ENCODE measurements at regions not wholly inside any gene's neighbourhood (a gene's known extent, or its start where the extent isn't known, plus 50 kb on each side); places are given as distances from the start of the nearest gene placed in this dataset.

DNA sequence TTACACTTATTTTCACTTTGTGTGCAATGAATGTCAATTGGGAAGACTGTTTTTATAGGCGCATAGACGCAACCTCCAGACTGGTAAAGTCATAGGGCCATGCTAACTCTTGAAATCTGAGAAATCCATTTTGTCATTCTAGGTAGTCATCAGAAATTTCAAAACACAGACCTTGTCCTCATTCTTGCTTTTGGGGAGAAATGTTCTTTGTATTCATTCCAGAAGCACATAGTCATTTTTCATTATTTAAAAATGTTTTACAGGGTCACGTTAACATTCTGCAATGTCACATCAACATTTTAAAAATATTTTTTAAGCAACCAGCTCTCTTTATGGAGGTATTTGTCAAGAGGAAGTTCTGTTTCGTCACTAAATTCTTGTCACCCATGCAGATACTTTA lies 898.4 kb downstream of the PDCD6IP start:
- TF ChIP-seq, protein P1, sequence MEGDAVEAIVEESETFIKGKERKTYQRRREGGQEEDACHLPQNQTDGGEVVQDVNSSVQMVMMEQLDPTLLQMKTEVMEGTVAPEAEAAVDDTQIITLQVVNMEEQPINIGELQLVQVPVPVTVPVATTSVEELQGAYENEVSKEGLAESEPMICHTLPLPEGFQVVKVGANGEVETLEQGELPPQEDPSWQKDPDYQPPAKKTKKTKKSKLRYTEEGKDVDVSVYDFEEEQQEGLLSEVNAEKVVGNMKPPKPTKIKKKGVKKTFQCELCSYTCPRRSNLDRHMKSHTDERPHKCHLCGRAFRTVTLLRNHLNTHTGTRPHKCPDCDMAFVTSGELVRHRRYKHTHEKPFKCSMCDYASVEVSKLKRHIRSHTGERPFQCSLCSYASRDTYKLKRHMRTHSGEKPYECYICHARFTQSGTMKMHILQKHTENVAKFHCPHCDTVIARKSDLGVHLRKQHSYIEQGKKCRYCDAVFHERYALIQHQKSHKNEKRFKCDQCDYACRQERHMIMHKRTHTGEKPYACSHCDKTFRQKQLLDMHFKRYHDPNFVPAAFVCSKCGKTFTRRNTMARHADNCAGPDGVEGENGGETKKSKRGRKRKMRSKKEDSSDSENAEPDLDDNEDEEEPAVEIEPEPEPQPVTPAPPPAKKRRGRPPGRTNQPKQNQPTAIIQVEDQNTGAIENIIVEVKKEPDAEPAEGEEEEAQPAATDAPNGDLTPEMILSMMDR (IDR thresholded peaks at IDR 0.05), result no peak
- no peak for TF ChIP-seq EP300 (IDR thresholded peaks at IDR 0.05)
- no peak for TF ChIP-seq POLR2A (IDR thresholded peaks at IDR 0.05)
- H3K4me3 ChIP-seq, result no peak overlapping the region
- H3K9me3 ChIP-seq, result peaks cover 0 to 23% (median 0%) of the 10 kb centered on the region in 4 donors
- 77 to 87% methylated on average over 4 of the region's 4 CpGs for WGBS, 2 donors
- no peaks in the 10 kb centered on the region for H3K27me3 ChIP-seq
- no peak overlapping the region for H3K27ac ChIP-seq
- H3K4me1 ChIP-seq, result no peaks in the 10 kb centered on the region
- H3K36me3 ChIP-seq, result no peaks in the 10 kb centered on the region
- no peak for DNase-seq (ENCODE audit: low spot score in 2 of 2)

DNA sequence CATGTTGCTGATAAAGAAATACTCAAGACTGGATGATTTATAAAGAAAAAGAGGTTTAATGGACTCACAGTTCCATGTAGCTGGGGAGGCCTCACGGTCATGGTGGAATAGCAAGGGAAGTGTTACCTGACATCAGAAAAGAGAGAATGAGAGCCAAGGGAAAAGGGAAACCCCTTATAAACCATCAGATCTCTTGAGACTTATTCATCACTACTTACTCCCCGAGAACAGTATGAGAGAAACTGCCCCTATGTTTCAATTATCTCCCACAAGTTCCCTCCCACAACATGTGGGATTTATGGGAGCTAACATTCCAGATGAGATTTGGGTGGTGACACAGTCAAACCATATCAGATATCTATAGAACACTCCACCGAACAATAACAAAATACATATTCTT lies 904.6 kb downstream of the PDCD6IP start:
- 91 to 95% methylated on average over 3 of the region's 3 CpGs for WGBS, 2 donors
- Histone ChIP-seq H3K27ac (no peak overlapping the region), H3K4me1 (no peaks in the 10 kb centered on the region), H3K9me3 (peaks cover 0 to 39% (median 0%) of the 10 kb centered on the region in 4 donors), H3K4me3 (no peak overlapping the region), H3K36me3 (no peaks in the 10 kb centered on the region), H3K27me3 (no peaks in the 10 kb centered on the region)
- no peak for DNase-seq (ENCODE audit: low spot score in 2 of 2)
- TF ChIP-seq EP300 (IDR thresholded peaks at IDR 0.05) (no peak), POLR2A (IDR thresholded peaks at IDR 0.05) (no peak)
- TF ChIP-seq, protein P1 (IDR thresholded peaks at IDR 0.05), result no peak

DNA sequence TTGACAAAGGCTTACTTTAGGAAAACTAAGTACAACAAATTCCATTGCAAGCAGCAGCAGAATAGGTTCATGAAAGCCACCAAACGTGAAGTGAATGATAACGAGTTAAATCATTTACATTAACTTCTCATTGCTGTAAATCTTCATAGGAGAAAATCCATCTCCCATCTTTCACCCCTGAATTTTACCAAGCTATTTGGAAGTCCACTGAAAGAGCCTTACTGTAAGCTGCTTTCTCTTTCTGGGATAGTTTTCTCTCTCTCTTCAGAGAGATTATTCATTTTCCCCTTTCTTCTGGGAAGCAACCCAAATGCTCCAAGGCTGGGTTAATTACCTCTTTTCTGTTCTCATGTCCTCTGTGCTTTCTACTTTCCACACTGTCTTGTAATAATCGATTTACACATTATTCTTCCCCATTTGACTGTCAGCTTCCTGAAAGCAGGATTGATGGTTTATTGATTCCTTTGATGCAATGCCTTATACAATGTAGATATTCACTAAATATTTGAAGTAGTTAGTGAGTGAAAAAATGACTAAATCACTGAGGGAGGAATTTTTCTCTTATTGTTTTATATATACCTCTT lies 914.3 kb upstream of the ARPP21 start:
- Histone ChIP-seq H3K4me1 (no peaks in the 10 kb centered on the region), H3K27ac (no peak overlapping the region), H3K4me3 (no peak overlapping the region), H3K9me3 (peaks cover 0 to 6% (median 0%) of the 10 kb centered on the region in 4 donors), H3K36me3 (no peaks in the 10 kb centered on the region), H3K27me3 (no peaks in the 10 kb centered on the region)
- WGBS, 2 donors, result 56 to 58% methylated on average over 3 of the region's 3 CpGs
- TF ChIP-seq POLR2A (IDR thresholded peaks at IDR 0.05), result no peak
- TF ChIP-seq, protein P1 (IDR thresholded peaks at IDR 0.05), result no peak
- TF ChIP-seq EP300 (IDR thresholded peaks at IDR 0.05), result no peak
- DNase-seq (ENCODE audit: low spot score in 2 of 2), result no peak

DNA sequence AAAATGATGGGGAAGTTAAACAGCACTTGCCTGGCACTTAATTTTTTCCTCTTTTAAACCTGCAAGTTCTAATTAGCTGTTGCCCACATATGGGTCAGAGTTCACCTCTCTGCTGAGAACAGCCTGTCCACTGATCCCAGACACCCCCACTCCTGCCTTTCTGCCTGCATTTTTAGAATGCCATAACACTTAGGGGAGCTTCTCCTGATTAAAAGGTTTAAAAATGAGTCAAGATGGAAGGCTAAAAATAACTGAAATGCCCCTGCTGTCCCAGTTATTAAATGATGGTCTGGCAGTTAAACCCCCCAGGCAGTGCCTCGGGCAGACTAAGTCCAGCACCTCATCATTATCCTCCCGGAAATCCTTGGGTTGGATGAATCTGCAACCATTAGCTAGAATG lies 913.6 kb upstream of the ARPP21 start:
- 36 to 44% methylated on average over 2 of the region's 2 CpGs for WGBS, 2 donors
- Histone ChIP-seq H3K9me3 (peaks cover 0 to 8% (median 0%) of the 10 kb centered on the region in 4 donors), H3K27me3 (no peaks in the 10 kb centered on the region), H3K27ac (no peak overlapping the region), H3K4me3 (no peak overlapping the region), H3K36me3 (no peaks in the 10 kb centered on the region), H3K4me1 (no peaks in the 10 kb centered on the region)
- TF ChIP-seq EP300 (IDR thresholded peaks at IDR 0.05) (no peak), POLR2A (IDR thresholded peaks at IDR 0.05) (no peak)
- TF ChIP-seq, protein P1 (IDR thresholded peaks at IDR 0.05), result no peak
- DNase-seq (ENCODE audit: low spot score in 2 of 2), result no peak

DNA sequence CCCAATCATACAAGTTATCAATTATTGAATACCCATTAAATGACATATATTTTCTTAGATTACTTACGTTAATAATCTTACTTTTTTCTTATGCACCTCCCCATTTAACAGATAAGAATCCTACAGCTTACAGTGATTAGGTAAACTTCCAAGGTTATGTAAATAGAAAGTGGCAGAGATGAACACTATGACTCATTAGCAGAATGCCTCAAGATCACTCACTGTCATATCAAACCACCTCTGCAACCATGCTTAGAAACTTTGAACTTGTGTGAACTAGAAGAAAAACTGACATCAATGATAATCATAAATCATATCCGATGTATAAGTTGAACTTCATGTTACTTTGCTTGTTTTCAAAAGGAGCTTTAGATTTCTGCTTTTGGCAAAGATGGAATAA lies 911.6 kb upstream of the ARPP21 start:
- H3K27ac ChIP-seq, result no peak overlapping the region
- TF ChIP-seq, protein P1 (IDR thresholded peaks at IDR 0.05), result no peak
- no peak for TF ChIP-seq EP300 (IDR thresholded peaks at IDR 0.05)
- TF ChIP-seq POLR2A (IDR thresholded peaks at IDR 0.05), result no peak
- WGBS, 2 donors, result 46 to 48% methylated on average over 2 of the region's 2 CpGs
- H3K36me3 ChIP-seq, result no peaks in the 10 kb centered on the region
- no peak for DNase-seq (ENCODE audit: low spot score in 2 of 2)
- peaks cover 0 to 18% (median 0%) of the 10 kb centered on the region in 4 donors for H3K9me3 ChIP-seq
- H3K4me3 ChIP-seq, result no peak overlapping the region
- no peaks in the 10 kb centered on the region for H3K27me3 ChIP-seq
- H3K4me1 ChIP-seq, result no peaks in the 10 kb centered on the region

Measured in tibial nerve (tissue), 4 donors.